GM12878 (cell line): ENCODE measurements at regions not wholly inside any gene's neighbourhood (a gene's known extent, or its start where the extent isn't known, plus 50 kb on each side); places are given as distances from the start of the nearest gene placed in this dataset.

Experiments used
- ATAC-seq: fragments of 200-7000 bp; cut with Tn5 transposase; 3 replicates; pipeline ENCODE4 v1.9.1; 2020; ENCODE audit warnings: mild to moderate bottlenecking, moderate library complexity
- BruUV-seq: library from RNA; stranded (reverse); fragments of 400-500 nt; replicated peaks from 2 replicates; lab custom pipeline; 2021; lab: Mats Ljungman, UMichigan
- CTCF ChIA-PET: fragments of 300-600 bp; sonication (Branson Sonifier 250); formaldehyde crosslinking; extraction: SDS; loops from one replicate; lab custom pipeline; 2021; ENCODE audit warnings: inconsistent platforms; lab: Yijun Ruan, JAX
- POLR2A ChIA-PET: fragments of 350-600 bp; formaldehyde crosslinking; extraction: SDS; loops from one replicate; lab custom pipeline; 2021; ENCODE audit warnings: inconsistent platforms; lab: Charles Lee
- RAD21 ChIA-PET: fragments of 300-600 bp; sonication (Branson Sonifier 250); formaldehyde crosslinking; loops from one replicate; lab custom pipeline; 2023; ENCODE audit warnings: antibody characterized with exemption; ENCODE audit not compliant: unreplicated experiment; lab: Charles Lee
- SMC1A ChIA-PET: fragments of 300-600 bp; sonication (Branson Sonifier 250); formaldehyde crosslinking; loops from one replicate; lab custom pipeline; 2023; ENCODE audit not compliant: unreplicated experiment, uncharacterized antibody; lab: Charles Lee
- DNase-seq: peaks from one replicate; pipeline ENCODE4 v3.0.0-alpha.2; 2011; ENCODE audit warnings: low read depth, low spot score
- FAIRE-seq: peaks from 3 replicates; lab custom pipeline; 2011; peaks lifted over from hg19 to GRCh38; lab: Jason Lieb, UNC
- H2AFZ ChIP-seq: 2 replicates; pipeline ENCODE4 v1.6.0; 2011; ENCODE audit warnings: low read depth, low read length, control low read depth; ENCODE audit not compliant: control insufficient read depth
- H3K27ac ChIP-seq: 2 replicates; pipeline ENCODE4 v1.5.1; 2011; ENCODE audit warnings: control low read depth; ENCODE audit not compliant: control insufficient read depth, insufficient read depth
- H3K27me3 ChIP-seq, 2 experiments: replicated peaks in 1 of 2; 2 replicates each; pipeline versions ENCODE4 v1.6.0 to v1.6.1; 2011; ENCODE audit warnings: low read length in 1 of 2; ENCODE audit not compliant: control insufficient read depth in 2 of 2, insufficient read depth in 2 of 2
- H3K36me3 ChIP-seq, 2 experiments: 2 replicates each; pipeline ENCODE4 v1.5.1; 2011; ENCODE audit warnings: low read length in 1 of 2; ENCODE audit not compliant: control insufficient read depth in 2 of 2, insufficient read depth in 2 of 2
- H3K4me1 ChIP-seq: 2 replicates; pipeline ENCODE4 v1.6.1; 2011; ENCODE audit warnings: mild to moderate bottlenecking, low read length, moderate library complexity, mixed read lengths; ENCODE audit not compliant: control insufficient read depth, insufficient read depth
- H3K4me2 ChIP-seq: 2 replicates; pipeline ENCODE4 v1.6.0; 2011; ENCODE audit warnings: control low read depth; ENCODE audit not compliant: control insufficient read depth, insufficient read depth
- H3K4me3 ChIP-seq: fragments of 200-600 bp; sonication (generic); 2 replicates; pipeline ENCODE4 v1.5.1; 2016
- H3K79me2 ChIP-seq: 2 replicates; pipeline ENCODE4 v1.6.0; 2011; ENCODE audit warnings: low read length; ENCODE audit not compliant: control insufficient read depth, insufficient read depth
- H3K9ac ChIP-seq: 2 replicates; pipeline ENCODE4 v1.8.0; 2011; ENCODE audit warnings: low read length, control low read depth, mixed read lengths; ENCODE audit not compliant: control insufficient read depth, insufficient read depth
- H3K9me3 ChIP-seq: replicated peaks from 3 replicates; pipeline ENCODE4 v1.5.1; 2011; ENCODE audit warnings: mild to moderate bottlenecking, low read length; ENCODE audit not compliant: control insufficient read depth, insufficient read depth
- H4K20me1 ChIP-seq: 2 replicates; pipeline ENCODE4 v1.6.0; 2011; ENCODE audit not compliant: control insufficient read depth, insufficient read depth
- CBX5 ChIP-seq: sonication (generic); IDR thresholded peaks from 2 replicates; pipeline ENCODE4 v1.6.1; 2016; ENCODE audit warnings: low read depth, moderate library complexity, mild to moderate bottlenecking, inconsistent platforms
- CHD1 ChIP-seq: IDR thresholded peaks from 2 replicates; pipeline ENCODE4 v1.6.1; 2012; ENCODE audit warnings: low read depth, low read length, improper control_type of control experiment
- HDAC2 ChIP-seq: fragments of 200-600 bp; sonication (generic); IDR thresholded peaks from 2 replicates; pipeline ENCODE4 v1.6.1; 2017
- MTA2 ChIP-seq: fragments of 450-650 bp; IDR thresholded peaks from 2 replicates; pipeline ENCODE4 v1.6.1; 2016; ENCODE audit warnings: low read depth, mild to moderate bottlenecking, moderate library complexity
- MTA3 ChIP-seq: IDR thresholded peaks from 2 replicates; pipeline ENCODE4 v1.6.1; 2012; ENCODE audit warnings: low read length, inconsistent platforms, borderline replicate concordance
- STAT1 ChIP-seq: fragments of 450-650 bp; conservative IDR thresholded peaks from 2 replicates; pipeline ENCODE4 v1.6.1; 2014; ENCODE audit warnings: antibody characterized with exemption, mild to moderate bottlenecking
- WGBS: methylation state at CpG from one replicate; pipeline ENCODE4 v1.1.6; 2016; ENCODE audit warnings: low lambda C conversion rate; ENCODE audit not compliant: insufficient replicate concordance, insufficient coverage; ENCODE audit errors: missing lambda C conversion rate; 5-methylcytosine and 5-hydroxymethylcytosine counted together
- in situ Hi-C: fragments of 300-500 bp; cut with MboI; formaldehyde crosslinking; loops from 9 replicates; pipeline ENCODE4 v1.14.3; 2018; ENCODE audit warnings: mixed read lengths
- intact Hi-C: fragments of 100-400 bp; cut with micrococcal nuclease; formaldehyde crosslinking; loops from one replicate; pipeline ENCODE4 v1.14.2; 2022; ENCODE audit not compliant: unreplicated experiment

DNA sequence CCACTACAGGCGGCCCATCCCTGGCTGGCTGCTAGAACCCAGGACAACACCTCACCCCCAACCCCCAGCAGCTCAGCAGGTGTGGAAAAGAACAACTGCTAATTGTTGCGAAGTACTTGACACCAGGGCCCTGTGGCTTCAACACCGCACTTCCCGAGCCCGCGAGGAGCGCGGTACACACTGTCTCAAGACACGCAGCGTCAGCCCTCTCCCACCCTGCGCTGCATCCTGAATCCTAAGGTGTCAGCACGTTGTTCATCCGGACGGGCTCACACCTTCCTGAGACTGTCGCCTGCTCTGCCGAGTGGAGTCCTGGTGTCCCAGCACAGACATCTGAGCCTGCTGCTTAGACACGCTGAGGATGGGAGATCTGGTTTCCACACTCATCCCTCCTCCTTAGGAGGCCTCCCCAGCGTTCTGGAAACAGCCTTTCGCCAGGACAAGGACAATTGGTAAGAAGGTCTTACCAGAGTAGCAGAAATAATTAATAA is 1336.2 kb downstream of the BRD1 start:
- ChIA-PET SMC1A (interaction anchor here (1.6 kb wide), 1 partner anchor 1278 kb away, joined by 6 read pairs; no protein-coding TSS in a partner anchor), POLR2A (no interaction called here), RAD21 (no interaction called here), CTCF (interaction anchor here (0.8 to 1.4 kb wide), 3 partner anchors 856 to 1277 kb away, joined by 3 to 4 read pairs (median 3); no protein-coding TSS in a partner anchor)
- Histone ChIP-seq H3K4me2 (no peak overlapping the region), H4K20me1 (no peaks in the 10 kb centered on the region), H3K4me3 (no peak overlapping the region), H3K27ac (no peak overlapping the region), H3K79me2 (no peaks in the 10 kb centered on the region), H3K9me3 (no peaks in the 10 kb centered on the region), H3K27me3 (peaks cover 0 to 5% of the 10 kb centered on the region in 2 experiments; a peak in 3 of 4 replicates), H2AFZ (no peak overlapping the region), H3K36me3 (no peaks in the 10 kb centered on the region), H3K9ac (no peak overlapping the region), H3K4me1 (no peaks in the 10 kb centered on the region)
- in situ Hi-C loops (loop anchor here (5.0 to 25.0 kb wide), 3 partner anchors 1274 to 1929 kb away; no protein-coding TSS in a partner anchor), intact Hi-C loops (loop anchor here (10.0 kb wide), 1 partner anchor 1087 kb away; no protein-coding TSS in a partner anchor)
- ATAC-seq (no peak), FAIRE-seq (no peak), DNase-seq (no peak)
- no TSS peak for BruUV-seq
- no peak for TF ChIP-seq HDAC2
- no peak for TF ChIP-seq MTA2
- TF ChIP-seq CHD1: no peak
- TF ChIP-seq CBX5: no peak
- no peak for TF ChIP-seq MTA3
- TF ChIP-seq STAT1: no peak
- WGBS: 44% methylated on average over 19 of the region's 19 CpGs
